ENCODE measurements at regions not wholly inside any gene's neighbourhood (a gene's known extent, or its start where the extent isn't known, plus 50 kb on each side); places are given as distances from the start of the nearest gene placed in this dataset.

GRCh38 chr1:55585402-55585792, 370.2 kb upstream of the USP24 start (continued):
- no peak for TF ChIP-seq FOXP4 (CRISPR knock-in tag; IDR thresholded peaks at IDR 0.05)
- TF ChIP-seq ZHX1 (CRISPR knock-in tag; IDR thresholded peaks at IDR 0.05; ENCODE audit: low read depth) = no peak
- no peak for TF ChIP-seq ZNF766 (CRISPR knock-in tag; IDR thresholded peaks at IDR 0.05; ENCODE audit: borderline replicate concordance)
- TF ChIP-seq MEF2D (CRISPR knock-in tag; IDR thresholded peaks at IDR 0.05) = no peak
- TF ChIP-seq KAT8 (CRISPR knock-in tag; IDR thresholded peaks at IDR 0.05) = no peak

GRCh38 chr1:55584526-55585401, 369.6 kb upstream of the USP24 start:
- Histone ChIP-seq H3K9ac (ENCODE audit: insufficient read depth, low read depth, low read length) (no peak overlapping the region), H3K4me3 (replicated peaks in 1 of 3; ENCODE audit: insufficient read depth in 1 of 3, low read depth in 2 of 3, low read length in 3 of 3) (no peak overlapping the region), H3K27ac (ENCODE audit: extremely low read length, insufficient read depth, low read length) (no peak overlapping the region), H3K27me3 (ENCODE audit: control insufficient read depth in 1 of 2, insufficient read depth in 2 of 2, low read length in 2 of 2) (no peaks in the 10 kb centered on the region; a peak in 1 of 5 replicates), H3K79me2 (ENCODE audit: insufficient read depth, low read length) (no peaks in the 10 kb centered on the region), H2AFZ (ENCODE audit: low read length) (no peak overlapping the region), H3K36me3 (replicated peaks in 1 of 2; ENCODE audit: control insufficient read depth in 1 of 2, insufficient read depth in 2 of 2, low read length in 2 of 2) (no peaks in the 10 kb centered on the region), H3K4me1 (ENCODE audit: insufficient read depth, low read length) (no peaks in the 10 kb centered on the region), H4K20me1 (ENCODE audit: insufficient read depth, low read length) (no peaks in the 10 kb centered on the region), H3K9me3 (ENCODE audit: low read length) (no peaks in the 10 kb centered on the region), H3K4me2 (ENCODE audit: low read depth, low read length) (no peak overlapping the region)
- intact Hi-C loops (cut with micrococcal nuclease; ENCODE audit: unreplicated experiment) = no loop called here
- WGBS (ENCODE audit: low lambda C conversion rate) = 23% methylated on average over 2 of the region's 2 CpGs
- ChIA-PET POLR2A (no interaction called here), CTCF (ENCODE audit: low intra/inter-chr PET ratio, low total read pairs) (no interaction called here)
- BruUV-seq (replicated peaks) = no TSS peak
- TF ChIP-seq YEATS4 (CRISPR knock-in tag; IDR thresholded peaks at IDR 0.05; ENCODE audit: borderline replicate concordance) = no peak
- TF ChIP-seq NFYB (CRISPR knock-in tag; IDR thresholded peaks at IDR 0.05) = no peak
- in situ Hi-C loops (cut with HindIII; ENCODE audit: extremely low pct_ligation_motif_present, low pct_unique_long_range_greater_than_20kb) = no loop called here
- ATAC-seq (no peak), FAIRE-seq (no peak), DNase-seq (ENCODE audit: low spot score) (no peak)
